GM18909 (cell line): ENCODE measurements at regions not wholly inside any gene's neighbourhood (a gene's known extent, or its start where the extent isn't known, plus 50 kb on each side); places are given as distances from the start of the nearest gene placed in this dataset.
"Not testable (repeated sequence)": the region's sequence is repeated elsewhere in the genome, so short reads cannot be mapped to it uniquely, and the experiment has no call there.

Source experiments
- ATAC-seq: cut with Tn5 transposase; IDR thresholded peaks from one replicate; pipeline ENCODE4 v1.9.1; 2021; ENCODE audit warnings: mild to moderate bottlenecking; ENCODE audit not compliant: unreplicated experiment, poor library complexity

DNA sequence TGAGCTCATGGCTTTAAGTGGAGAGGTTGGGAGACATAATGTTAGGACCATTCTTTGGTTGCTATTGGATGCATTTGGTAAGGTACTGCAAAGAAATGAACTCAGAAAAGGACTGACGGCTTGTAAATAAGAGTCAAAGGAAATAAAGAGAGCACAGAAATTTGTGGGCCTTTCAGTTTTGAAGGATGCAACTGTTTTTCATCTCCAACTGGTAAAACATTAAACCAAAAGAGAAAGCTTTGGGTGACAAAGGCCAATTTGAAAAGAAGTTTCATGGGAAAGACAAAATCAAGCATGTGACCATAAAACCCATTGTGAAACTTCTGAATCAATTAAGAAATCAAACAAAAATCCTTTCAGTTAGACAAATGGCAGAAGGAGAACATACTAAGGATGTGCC, 77.8 kb upstream of the SPOPL start:
- no peak for ATAC-seq

GRCh38 chr2:138424436-138425140, 77.0 kb upstream of the SPOPL start:
- ATAC-seq = no peak

DNA sequence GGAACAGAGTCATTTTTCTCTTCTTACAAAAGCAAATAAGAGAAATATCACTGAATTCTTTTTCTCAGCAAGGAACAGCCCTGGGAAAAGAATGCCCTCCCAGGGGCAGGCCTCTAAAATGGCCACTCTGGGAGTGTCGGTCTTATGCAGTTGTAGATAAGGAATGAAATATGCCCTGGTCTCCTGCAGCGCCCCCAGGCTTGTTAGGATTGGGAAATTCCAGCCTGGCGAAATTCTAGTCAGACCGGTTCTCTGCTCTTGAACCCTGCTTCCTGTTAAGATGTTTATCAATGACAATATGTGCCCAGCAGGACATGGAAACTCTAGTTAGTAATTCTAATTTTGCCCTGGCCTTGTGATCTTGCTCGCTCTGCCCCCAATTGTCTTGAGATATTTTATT, 75.5 kb upstream of the SPOPL start:
- not testable (repeated sequence) for ATAC-seq

DNA sequence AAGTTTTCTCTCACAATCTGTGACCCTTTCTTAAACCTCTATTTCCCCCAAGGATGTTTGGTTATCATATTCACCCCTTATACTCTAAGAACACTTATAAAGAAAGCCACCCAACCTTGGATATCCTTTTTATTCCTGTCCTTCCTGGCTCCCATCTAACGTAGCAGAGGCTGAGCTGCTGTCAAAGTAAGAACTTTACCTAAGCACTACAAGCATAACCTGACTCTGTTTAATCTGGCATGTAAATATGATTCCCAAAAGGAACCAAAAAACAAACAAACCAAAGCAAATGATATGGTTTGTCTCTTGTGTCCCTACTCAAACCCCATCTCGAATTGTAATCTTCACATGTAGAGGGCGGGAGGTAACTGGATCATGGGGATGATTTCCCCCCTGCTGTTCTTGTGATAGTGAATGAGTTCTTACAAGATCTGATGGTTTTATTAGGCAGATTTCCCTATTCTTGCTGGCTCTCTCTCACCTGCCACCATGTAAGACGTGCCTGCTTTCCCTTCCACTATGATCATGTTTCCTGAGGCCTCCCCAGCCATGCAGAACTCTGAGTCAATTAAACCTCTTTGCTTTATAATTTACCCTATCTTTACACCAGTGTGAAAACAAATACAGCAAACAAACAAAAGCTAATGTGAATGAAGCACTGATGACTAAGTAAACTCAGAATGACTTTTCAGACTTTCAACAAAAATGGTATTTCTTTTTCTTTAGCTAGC, 72.7 kb upstream of the SPOPL start:
- ATAC-seq = no peak

DNA sequence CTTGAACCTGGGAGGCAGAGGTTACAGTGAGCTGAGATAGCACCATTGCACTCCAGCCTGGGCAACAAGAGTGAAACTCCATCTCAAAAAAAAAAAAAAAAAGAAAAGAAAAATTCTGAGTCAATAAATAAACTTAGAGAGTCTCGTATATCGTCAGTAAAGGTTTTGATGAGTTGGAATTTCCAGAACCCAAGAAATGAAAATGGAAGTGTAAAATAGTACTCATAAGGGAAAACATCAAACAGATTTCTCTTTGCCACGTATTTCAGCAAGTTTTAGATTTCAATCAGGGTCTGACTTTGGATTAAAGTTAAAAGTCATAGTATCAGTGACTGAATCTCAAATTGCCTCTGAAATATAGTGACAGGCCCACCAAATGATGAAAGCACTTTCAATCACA, 71.4 kb upstream of the SPOPL start:
- no peak for ATAC-seq

DNA sequence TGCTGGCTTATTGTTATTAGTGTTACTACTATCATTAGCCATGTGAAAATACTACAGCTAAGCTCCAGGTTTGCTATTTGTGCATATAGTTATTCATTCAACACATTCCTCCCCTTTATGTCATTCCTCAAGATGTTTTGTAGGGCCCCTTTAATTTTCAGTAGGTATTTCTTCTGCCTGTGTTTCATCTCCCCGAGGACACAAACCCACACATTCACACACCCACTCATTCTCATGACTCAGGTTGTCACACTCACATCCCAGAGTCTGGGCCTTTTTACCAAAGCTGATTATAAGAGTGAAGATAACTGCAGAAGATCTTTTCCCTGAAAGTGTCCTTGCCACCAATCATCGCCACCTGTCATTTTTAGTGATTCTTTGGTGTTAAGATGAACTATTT, 68.6 kb upstream of the SPOPL start:
- peak; percentile 57 for ATAC-seq

DNA sequence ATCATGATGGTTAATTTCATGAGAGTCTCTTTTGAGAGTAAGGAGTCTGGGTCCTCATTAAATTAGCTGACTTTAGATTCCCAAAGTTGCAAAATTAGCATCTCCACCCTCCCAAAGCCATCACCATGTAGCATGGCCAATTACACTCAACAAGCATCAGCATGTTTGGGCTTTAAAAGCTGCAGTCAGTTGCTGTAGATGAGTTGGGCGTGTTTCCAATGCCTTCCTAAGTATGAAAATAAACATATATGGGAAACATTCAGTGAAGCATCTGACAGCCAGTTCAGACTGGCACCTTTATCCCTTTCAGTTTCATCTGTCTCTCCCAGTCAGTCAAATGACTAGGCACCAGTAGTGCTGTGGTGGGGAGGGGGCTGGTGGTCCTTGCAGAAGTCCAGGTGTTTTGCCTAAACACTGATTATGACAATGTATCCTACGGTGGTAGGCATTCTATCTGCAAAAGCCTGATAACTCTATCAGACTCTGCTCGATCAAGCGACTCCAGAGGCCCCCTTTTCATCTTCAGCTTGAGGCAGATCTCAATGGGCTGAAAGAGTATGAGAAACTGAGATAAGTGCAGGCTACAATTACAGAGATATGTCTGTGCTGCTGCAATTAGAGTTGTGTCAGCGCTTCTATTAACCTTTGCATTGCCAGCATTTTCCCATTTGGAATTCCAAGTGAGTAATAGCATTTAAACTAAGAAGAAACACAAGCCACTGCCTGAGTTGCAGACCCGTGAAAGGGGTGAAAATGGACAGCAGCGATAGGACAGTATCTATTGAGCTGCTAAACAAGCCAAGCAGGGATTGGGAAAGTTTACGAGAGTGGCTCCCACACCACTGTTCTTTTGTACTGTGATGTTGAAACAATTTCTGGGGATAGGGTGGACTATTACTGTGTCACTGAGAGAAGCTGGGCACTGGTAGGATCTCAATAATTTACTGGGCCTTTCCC, 67.3 kb upstream of the SPOPL start:
- ATAC-seq = no peak

DNA sequence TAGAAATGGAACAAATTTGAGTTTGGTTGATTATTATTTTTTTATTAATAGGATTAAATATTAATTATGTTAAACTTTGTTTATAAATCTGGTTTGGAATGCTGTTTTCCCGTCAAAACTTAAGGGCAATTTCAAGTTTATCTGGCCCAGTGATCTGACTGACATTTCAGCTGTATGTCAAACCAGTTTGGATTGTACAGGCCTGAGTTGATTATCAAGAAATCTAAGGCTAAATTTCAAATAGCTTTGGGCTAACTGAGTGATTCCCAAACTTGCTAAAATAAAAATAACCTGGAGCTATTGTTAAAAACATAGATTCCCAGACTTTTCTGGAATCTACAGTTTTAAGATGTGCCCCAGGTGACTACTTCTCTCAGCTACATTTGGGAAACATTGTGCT, 65.9 kb upstream of the SPOPL start:
- ATAC-seq = no peak

- ATAC-seq = no peak
These were observed 61.8 kb upstream of the SPOPL start for GRCh38 chr2:138439733-138440132.

DNA sequence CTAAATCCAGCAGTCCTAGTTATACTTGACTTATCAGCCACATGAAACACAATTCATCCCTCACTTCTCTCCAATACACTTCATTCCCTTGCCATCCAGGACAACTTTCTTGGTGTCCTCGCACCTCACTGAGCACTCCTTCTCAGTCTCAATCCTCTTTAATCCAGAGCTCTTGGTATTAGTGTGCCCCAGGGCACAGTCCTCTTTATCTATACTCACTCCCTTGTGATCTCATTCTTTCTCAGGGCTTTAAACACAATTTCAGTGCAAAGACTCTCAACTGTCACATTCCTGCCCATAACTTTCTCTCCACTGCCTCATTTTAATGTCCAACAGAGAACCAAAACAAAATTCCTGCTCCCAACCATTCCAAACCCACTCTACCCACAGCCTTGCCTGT, 60.8 kb upstream of the SPOPL start:
- no peak for ATAC-seq

DNA sequence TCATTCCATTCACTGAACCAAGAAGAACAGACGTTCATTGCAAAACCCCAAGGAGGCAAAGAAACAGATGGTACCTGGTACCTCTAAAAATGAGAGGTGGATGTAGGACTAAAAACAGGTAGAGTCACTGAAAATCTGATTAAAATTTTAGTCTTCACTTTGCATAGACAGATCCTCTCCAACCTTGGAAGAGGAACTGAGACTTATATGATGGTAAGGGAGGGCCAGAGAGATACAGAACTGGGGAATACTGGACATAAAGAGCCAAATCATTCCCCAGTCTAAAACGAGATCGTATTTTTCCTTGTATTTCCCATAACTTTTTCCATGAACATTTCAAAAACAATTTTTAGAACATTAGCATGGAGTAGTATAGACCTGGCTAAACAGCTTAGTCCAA, 59.7 kb upstream of the SPOPL start:
- ATAC-seq = no peak

DNA sequence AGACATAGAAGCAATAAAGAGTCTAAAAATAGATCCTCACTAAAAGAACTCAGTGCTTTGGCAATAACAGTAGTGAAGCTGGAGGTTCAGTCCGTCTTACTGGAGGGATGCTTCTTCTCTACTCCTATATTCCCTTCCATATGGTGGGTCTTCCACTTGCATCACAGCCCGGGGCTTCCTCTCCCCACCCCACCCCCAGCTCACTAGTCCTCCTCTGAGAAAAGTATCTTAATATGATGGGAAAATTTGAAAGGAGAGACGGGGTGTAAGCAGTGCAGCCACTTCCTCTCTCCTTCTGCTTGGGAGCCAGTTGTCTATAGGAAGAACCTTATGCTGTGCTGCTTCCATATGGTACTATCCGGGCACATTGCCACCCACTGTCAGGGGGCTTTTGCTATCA, 57.2 kb upstream of the SPOPL start:
- no peak for ATAC-seq

DNA sequence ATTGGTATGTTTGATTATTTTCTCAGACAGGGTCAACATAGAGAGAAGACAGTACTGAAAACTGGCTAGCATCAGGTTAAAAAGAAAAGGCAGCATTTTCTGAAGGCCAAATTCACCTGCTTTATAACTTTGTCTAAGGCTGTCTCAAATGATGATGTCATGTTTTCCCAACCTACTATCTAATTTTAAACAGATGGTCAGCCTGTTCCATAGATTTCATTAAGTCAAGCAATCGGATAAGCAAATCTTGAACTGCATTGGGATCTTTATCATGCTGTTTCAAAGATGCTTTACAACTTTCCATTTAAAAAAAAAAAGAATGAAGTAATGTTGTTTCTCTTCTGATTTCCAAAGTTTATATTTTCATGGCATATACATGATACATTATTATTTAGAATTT, 56.3 kb upstream of the SPOPL start:
- no peak for ATAC-seq

DNA sequence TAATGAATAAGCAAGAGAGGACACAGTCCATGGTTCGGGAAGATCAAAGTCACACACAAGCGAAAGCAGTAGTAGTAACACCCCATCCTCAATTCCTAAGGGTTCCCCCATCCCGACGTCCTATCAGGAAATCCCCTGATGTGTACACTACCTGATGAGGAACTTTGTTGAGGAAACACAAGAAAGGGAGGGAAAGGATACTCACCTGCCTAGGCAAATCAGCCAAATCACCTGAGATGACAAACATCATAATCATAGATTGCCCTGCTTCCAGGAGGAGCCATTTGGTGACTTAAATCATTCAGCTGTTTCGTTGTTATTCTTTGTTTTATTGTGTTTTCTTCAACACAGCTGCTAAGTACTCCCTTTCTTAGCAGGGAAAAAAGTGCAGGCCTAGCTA, 55.5 kb upstream of the SPOPL start:
- ATAC-seq = no peak

DNA sequence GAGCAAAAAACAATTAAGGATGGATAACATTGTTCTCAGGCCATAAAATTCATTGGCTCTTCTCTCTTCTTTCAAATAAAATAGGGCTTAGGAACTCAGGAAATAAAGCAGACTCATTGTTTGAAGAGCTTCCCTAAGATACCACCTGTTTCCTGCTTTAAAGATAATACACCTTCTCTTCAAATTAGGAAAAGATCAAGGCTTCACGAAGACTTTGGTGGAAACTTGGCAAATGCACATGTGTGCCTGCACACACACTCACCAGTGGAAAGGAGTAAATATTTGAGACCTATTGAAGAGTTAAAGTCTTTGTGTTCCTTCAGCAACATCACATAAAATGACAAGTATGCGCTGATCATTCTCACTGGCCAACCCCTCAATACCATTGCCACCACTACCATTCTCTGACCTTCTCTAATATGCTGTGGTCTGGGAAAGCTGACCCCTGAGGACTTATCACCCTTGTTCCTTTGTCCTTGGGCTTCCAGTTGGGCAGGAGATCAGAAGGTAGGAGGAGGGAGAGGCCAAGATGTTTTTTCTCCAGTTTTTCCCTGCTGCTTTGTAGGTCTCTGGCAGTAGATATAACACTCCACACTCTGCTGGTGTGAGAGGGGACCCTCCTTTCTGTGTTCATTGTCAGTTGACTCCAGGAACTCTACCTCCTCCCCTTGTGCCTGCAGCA, 53.5 kb upstream of the SPOPL start:
- ATAC-seq = no peak
